Epithelial cell of proximal tubule (primary cell): ENCODE measurements at regions not wholly inside any gene's neighbourhood (a gene's known extent, or its start where the extent isn't known, plus 50 kb on each side); places are given as distances from the start of the nearest gene placed in this dataset.

Experiments used
- DNase-seq: peaks from one replicate; pipeline ENCODE4 v3.0.0-alpha.2; 2011; ENCODE audit warnings: low read depth
- H3K4me3 ChIP-seq: 2 replicates; pipeline ENCODE4 v1.5.1; 2011; ENCODE audit warnings: low read depth, mild to moderate bottlenecking, low read length
- CTCF ChIP-seq: conservative IDR thresholded peaks from 2 replicates; pipeline ENCODE4 v1.5.1; 2012; ENCODE audit warnings: low read depth, mild to moderate bottlenecking, low read length

GRCh38 chr12:114882083-114882482 is 198.1 kb upstream of the TBX3 start:
- no peak for TF ChIP-seq CTCF
- no peak for DNase-seq
- no peak overlapping the region for H3K4me3 ChIP-seq

GRCh38 chr12:114879354-114879753 is 195.4 kb upstream of the TBX3 start:
- no peak for TF ChIP-seq CTCF
- DNase-seq: no peak
- H3K4me3 ChIP-seq: no peak overlapping the region

GRCh38 chr12:114878781-114879180 is 194.8 kb upstream of the TBX3 start:
- H3K4me3 ChIP-seq: no peak overlapping the region
- DNase-seq: no peak
- TF ChIP-seq CTCF: no peak

- TF ChIP-seq CTCF: no peak
- no peak for DNase-seq
- no peak overlapping the region for H3K4me3 ChIP-seq
Observed at GRCh38 chr12:114876968-114877680, 193.1 kb upstream of the TBX3 start.

- no peak overlapping the region for H3K4me3 ChIP-seq
- no peak for TF ChIP-seq CTCF
- no peak for DNase-seq
Observed at GRCh38 chr12:114875313-114875712, 191.3 kb upstream of the TBX3 start.

- no peak for DNase-seq
- no peak for TF ChIP-seq CTCF
- no peak overlapping the region for H3K4me3 ChIP-seq
Observed at GRCh38 chr12:114873656-114874055, 189.7 kb upstream of the TBX3 start.
